ENCODE measurements at regions not wholly inside any gene's neighbourhood (a gene's known extent, or its start where the extent isn't known, plus 50 kb on each side); places are given as distances from the start of the nearest gene placed in this dataset.

DNA sequence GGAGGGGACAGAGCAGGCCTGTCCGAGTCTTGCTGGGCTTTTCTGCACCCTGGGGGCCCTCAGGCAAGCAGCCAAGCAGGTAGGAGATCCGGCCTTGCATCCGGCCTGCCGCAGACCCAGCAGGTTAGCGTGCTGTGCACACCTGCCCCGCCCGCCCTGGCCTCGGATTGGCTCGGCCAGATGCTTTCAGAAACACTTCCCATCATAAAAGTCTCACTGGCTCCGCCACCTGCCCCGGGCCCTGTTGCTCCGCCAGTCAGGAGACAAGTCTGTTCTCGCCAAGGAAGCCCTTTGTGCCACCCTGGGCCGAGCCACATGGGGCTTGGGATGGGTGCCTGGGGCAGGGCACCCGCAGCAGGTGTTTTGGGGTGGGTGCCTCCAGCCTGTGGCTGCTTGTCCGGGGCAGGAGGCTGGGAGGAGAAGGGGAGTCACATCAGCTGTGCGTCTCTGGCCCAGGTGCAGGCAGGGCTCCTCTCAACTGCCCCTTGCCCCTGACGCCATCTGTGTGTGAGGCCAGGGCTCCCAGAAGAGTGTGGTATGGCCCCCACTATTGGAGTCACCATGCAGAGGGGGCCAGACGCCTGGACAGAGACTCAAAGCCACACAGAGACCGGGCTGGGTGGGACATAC lies 228.2 kb upstream of the GSE1 start:
- TF ChIP-seq CTCF (IDR thresholded peaks at IDR 0.05 in 4 of 5, conservative IDR thresholded peaks at IDR 0.05 in 1 of 5) (no peak), POLR2A (IDR thresholded peaks at IDR 0.05) (no peak)
